ENCODE measurements at regions not wholly inside any gene's neighbourhood (a gene's known extent, or its start where the extent isn't known, plus 50 kb on each side); places are given as distances from the start of the nearest gene placed in this dataset.

DNA sequence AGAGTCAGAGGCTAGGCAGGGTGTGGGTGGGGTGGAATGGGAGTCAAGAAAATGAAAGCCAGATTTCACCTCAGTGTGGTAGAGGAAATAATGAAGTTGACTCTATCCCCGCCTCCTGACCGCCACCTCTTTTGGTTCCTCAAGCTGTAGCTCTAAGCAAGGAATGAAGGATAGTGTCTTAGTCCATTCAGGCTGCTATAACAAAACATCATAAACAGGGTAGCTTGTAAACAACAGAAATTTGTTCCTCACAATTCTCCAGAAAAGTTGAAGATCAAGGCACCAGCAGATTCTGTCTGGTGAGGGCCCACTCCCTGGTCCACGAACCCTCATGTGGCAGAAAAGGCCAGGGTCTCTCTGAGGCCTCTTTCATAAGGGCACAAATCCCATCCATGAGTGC lies 109.1 kb upstream of the AMN1 start:
- 88 to 94% methylated on average over 3 of the region's 3 CpGs for WGBS, 2 donors
- no peak overlapping the region for H3K27ac ChIP-seq

DNA sequence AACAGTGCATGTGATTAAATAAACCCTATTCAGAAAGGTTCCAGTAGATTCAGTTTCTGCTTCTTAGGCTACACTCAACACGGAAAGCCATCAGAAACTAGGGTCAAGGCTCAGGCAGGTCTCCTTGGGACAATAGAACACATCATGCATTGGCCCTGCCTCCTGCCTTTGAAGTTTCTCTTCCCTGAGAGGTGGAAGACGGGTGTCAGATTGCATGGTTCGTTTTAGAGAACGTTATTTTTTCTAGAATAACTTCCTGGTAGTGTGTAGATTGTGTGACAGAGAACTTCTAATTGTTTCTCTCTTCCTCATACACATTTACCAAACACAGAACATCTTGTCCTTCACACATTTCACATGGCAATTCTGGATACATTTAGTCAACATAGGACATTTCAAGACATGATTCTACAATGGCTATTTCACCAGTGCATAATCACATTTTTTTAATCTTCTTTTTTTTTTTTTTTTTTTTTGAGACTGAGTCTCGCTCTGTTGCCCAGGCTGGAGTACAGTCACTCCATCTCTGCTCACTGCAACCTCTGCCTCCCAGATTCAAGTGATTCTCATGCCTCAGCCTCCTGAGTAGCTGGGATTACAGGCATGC lies 106.6 kb upstream of the AMN1 start:
- 56 to 60% methylated on average over 5 of the region's 5 CpGs for WGBS, 2 donors
- DNase-seq (ENCODE audit: low spot score in 2 of 2): no peak
- Histone ChIP-seq H3K27me3 (no peaks in the 10 kb centered on the region), H3K36me3 (no peaks in the 10 kb centered on the region), H3K27ac (no peak overlapping the region), H3K4me3 (no peak overlapping the region), H3K4me1 (no peaks in the 10 kb centered on the region), H3K9me3 (peaks cover 0 to 35% (median 0%) of the 10 kb centered on the region in 4 donors)
- TF ChIP-seq, protein P1, sequence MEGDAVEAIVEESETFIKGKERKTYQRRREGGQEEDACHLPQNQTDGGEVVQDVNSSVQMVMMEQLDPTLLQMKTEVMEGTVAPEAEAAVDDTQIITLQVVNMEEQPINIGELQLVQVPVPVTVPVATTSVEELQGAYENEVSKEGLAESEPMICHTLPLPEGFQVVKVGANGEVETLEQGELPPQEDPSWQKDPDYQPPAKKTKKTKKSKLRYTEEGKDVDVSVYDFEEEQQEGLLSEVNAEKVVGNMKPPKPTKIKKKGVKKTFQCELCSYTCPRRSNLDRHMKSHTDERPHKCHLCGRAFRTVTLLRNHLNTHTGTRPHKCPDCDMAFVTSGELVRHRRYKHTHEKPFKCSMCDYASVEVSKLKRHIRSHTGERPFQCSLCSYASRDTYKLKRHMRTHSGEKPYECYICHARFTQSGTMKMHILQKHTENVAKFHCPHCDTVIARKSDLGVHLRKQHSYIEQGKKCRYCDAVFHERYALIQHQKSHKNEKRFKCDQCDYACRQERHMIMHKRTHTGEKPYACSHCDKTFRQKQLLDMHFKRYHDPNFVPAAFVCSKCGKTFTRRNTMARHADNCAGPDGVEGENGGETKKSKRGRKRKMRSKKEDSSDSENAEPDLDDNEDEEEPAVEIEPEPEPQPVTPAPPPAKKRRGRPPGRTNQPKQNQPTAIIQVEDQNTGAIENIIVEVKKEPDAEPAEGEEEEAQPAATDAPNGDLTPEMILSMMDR (IDR thresholded peaks at IDR 0.05): no peak
- no peak for TF ChIP-seq EP300 (IDR thresholded peaks at IDR 0.05)

More for the DNA sequence above, 109.1 kb upstream of the AMN1 start:
- DNase-seq (ENCODE audit: low spot score in 2 of 2): no peak
- Histone ChIP-seq H3K27me3 (no peaks in the 10 kb centered on the region), H3K4me1 (no peaks in the 10 kb centered on the region), H3K4me3 (no peak overlapping the region), H3K9me3 (peaks cover 0 to 20% (median 0%) of the 10 kb centered on the region in 4 donors), H3K36me3 (no peaks in the 10 kb centered on the region)
- TF ChIP-seq EP300 (IDR thresholded peaks at IDR 0.05) (no peak), POLR2A (IDR thresholded peaks at IDR 0.05) (no peak)
- TF ChIP-seq, protein P1 (IDR thresholded peaks at IDR 0.05): no peak

DNA sequence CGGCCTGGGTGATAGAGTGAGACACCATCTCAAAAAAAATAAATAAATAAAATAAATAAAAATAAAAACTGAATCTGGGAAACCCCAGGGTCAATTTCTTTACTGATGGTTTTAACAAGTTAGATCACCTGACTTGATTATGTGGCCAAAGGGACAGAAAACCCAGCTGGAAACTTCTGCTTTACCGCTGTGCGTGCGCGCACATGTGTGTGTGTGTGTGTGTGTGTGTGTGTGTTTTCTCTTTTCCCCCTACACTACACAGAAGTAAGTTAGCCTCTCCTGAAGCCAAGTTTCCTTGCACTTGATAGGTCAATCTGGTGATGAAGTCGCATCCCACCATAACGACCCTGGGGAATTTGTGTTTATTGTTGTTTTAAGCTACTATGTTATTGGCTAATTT lies 105.3 kb upstream of the AMN1 start:
- Histone ChIP-seq H3K27ac (no peak overlapping the region), H3K4me1 (no peaks in the 10 kb centered on the region), H3K27me3 (no peaks in the 10 kb centered on the region), H3K36me3 (no peaks in the 10 kb centered on the region), H3K9me3 (peaks cover 0 to 39% (median 0%) of the 10 kb centered on the region in 4 donors), H3K4me3 (no peak overlapping the region)
- DNase-seq (ENCODE audit: low spot score in 2 of 2): no peak
- TF ChIP-seq EP300 (IDR thresholded peaks at IDR 0.05) (no peak), POLR2A (IDR thresholded peaks at IDR 0.05) (no peak)
- 78 to 86% methylated on average over 7 of the region's 7 CpGs for WGBS, 2 donors

DNA sequence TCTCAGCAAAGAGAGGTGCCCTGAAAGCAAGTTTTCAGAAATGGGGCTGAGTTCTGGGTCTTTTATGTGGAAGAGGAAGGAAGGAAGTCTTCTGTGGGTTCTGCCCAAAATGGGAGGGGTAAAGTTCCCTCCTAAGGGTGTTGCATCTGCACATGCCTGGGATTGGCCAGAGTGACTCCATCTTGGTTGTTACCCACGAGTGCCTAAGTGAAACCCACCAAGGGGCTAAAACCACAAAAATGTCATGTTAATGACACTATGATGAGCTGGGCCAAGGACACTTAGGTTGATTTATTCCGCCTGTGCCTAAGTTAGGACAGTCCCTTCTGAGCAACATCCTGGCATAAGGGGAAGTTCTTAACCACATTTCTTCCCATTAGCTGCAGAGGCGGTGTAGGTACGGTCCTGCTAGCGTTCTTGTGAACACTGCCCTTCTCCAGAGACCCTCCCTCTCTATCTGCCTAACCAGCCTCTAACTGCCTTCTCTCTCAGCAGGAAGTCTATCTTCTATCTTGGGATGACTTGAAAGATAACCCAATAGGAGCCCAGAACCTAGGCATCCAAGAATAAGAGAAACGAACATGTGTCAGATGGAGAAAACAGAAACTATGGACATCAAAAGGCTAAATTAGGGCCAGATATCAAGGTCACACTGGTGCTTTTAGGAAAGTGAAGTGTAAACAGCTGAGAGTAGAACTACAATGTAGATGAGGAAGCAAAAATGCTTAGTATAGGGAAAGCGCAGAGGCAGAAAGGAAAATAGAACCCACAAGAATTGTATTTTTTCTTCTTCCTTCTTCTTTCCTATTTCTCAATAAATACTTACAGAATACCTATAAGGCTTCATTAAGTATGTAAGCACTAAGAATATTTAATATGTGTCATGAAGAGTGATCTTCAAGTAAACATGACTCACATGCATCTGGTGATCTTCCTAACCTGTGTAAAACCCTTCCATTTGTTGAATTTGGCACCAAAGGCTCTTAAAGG lies 104.2 kb upstream of the AMN1 start:
- Histone ChIP-seq H3K27me3 (no peaks in the 10 kb centered on the region), H3K27ac (peak overlapping the region in 1 of 4 donors; percentile 26), H3K4me3 (no peak overlapping the region), H3K36me3 (no peaks in the 10 kb centered on the region), H3K9me3 (peaks cover 0 to 37% (median 0%) of the 10 kb centered on the region in 4 donors), H3K4me1 (no peaks in the 10 kb centered on the region)
- no peak for TF ChIP-seq POLR2A (IDR thresholded peaks at IDR 0.05)
- peak in 1 of 2 donors; percentile 22 for TF ChIP-seq EP300 (IDR thresholded peaks at IDR 0.05)
- TF ChIP-seq, protein P1 (IDR thresholded peaks at IDR 0.05): no peak
- WGBS, 2 donors: 78 to 81% methylated on average over 6 to 7 of the region's 7 CpGs
- DNase-seq (ENCODE audit: low spot score in 2 of 2): no peak

DNA sequence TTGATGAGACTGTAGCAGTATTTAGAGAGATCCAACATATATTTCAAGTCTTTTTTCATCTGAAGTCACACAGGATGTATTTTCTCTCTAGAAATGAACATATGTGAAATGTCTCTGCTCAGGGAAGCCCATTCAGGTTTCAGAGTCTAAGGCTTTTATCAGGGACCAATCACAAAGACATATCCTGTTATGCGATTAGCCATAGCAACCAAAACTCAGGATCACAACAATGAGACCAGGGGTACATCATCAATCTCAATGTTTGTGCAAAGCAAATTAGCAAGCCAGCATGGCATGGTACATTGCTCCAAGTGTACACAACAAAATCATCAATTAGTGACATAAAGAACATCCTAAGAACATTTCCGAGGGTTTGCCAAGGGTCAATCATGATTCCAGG lies 99.2 kb upstream of the AMN1 start:
- H3K36me3 ChIP-seq: no peaks in the 10 kb centered on the region
- WGBS, 2 donors: 94 to 100% methylated on average over 2 of the region's 2 CpGs
- TF ChIP-seq POLR2A (IDR thresholded peaks at IDR 0.05) (no peak), EP300 (IDR thresholded peaks at IDR 0.05) (no peak)
- TF ChIP-seq, protein P1 (IDR thresholded peaks at IDR 0.05): no peak
- H3K9me3 ChIP-seq: peaks cover 0 to 24% (median 2%) of the 10 kb centered on the region in 4 donors
- H3K4me1 ChIP-seq: no peaks in the 10 kb centered on the region
- H3K4me3 ChIP-seq: no peak overlapping the region
- DNase-seq (ENCODE audit: low spot score in 2 of 2): no peak
- no peaks in the 10 kb centered on the region for H3K27me3 ChIP-seq
- H3K27ac ChIP-seq: no peak overlapping the region

All from tibial nerve (tissue), 4 donors.